NCI-H2081 treated with DMSO at 0.1 percent for 48 hours (cell line): ENCODE measurements at regions not wholly inside any gene's neighbourhood (a gene's known extent, or its start where the extent isn't known, plus 50 kb on each side); places are given as distances from the start of the nearest gene placed in this dataset.

Experiments
- DNase-seq: peaks from one replicate; lab custom pipeline; 2025; lab: John Stamatoyannopoulos, UW

GRCh38 chr2:23241611-23242245, 143.3 kb upstream of the KLHL29 start:
- no peak for DNase-seq

- DNase-seq, result no peak
These were observed 141.8 kb upstream of the KLHL29 start for GRCh38 chr2:23243073-23243659.

- no peak for DNase-seq
These were observed 140.4 kb upstream of the KLHL29 start for GRCh38 chr2:23244617-23245016.

- no peak for DNase-seq
These were observed 137.8 kb upstream of the KLHL29 start for GRCh38 chr2:23246992-23247683.

- DNase-seq, result no peak
These were observed 136.3 kb upstream of the KLHL29 start for GRCh38 chr2:23248667-23249066.

GRCh38 chr2:23249348-23249747, 135.6 kb upstream of the KLHL29 start:
- DNase-seq, result no peak

- no peak for DNase-seq
These were observed 134.6 kb upstream of the KLHL29 start for GRCh38 chr2:23250371-23250770.

GRCh38 chr2:23256643-23257042, 128.3 kb upstream of the KLHL29 start:
- no peak for DNase-seq

- no peak for DNase-seq
These were observed 124.4 kb upstream of the KLHL29 start for GRCh38 chr2:23260621-23261020.

GRCh38 chr2:23268467-23269263, 116.3 kb upstream of the KLHL29 start:
- DNase-seq, result no peak

GRCh38 chr2:23269747-23270146, 115.2 kb upstream of the KLHL29 start:
- no peak for DNase-seq

GRCh38 chr2:23270810-23271209, 114.2 kb upstream of the KLHL29 start:
- no peak for DNase-seq

- no peak for DNase-seq
These were observed 113.7 kb upstream of the KLHL29 start for GRCh38 chr2:23271230-23271629.

- no peak for DNase-seq
These were observed 111.2 kb upstream of the KLHL29 start for GRCh38 chr2:23273786-23274185.

- no peak for DNase-seq
These were observed 104.6 kb upstream of the KLHL29 start for GRCh38 chr2:23280401-23280800.

GRCh38 chr2:23283653-23284052, 101.3 kb upstream of the KLHL29 start:
- DNase-seq, result no peak

GRCh38 chr2:23285091-23285800, 99.7 kb upstream of the KLHL29 start:
- DNase-seq, result no peak

- no peak for DNase-seq
These were observed 98.8 kb upstream of the KLHL29 start for GRCh38 chr2:23286031-23286757.

GRCh38 chr2:23286758-23287704, 97.9 kb upstream of the KLHL29 start:
- no peak for DNase-seq

GRCh38 chr2:23289671-23290070, 95.3 kb upstream of the KLHL29 start:
- DNase-seq, result no peak
